Activated T-helper 1 cell treated with anti-CD3 and anti-CD28 coated beads, Interleukin-12 subunit alpha, Interleukin-12 subunit beta, Interleukin-2, Interleukin-4 antibody, amounts not matched to agents 30 ng/mL and 10 ng/mL and 1 ng/mL, durations not matched to agents 14 hours and 24 hours and 36 hours (primary cell): ENCODE measurements at regions not wholly inside any gene's neighbourhood (a gene's known extent, or its start where the extent isn't known, plus 50 kb on each side); places are given as distances from the start of the nearest gene placed in this dataset.

ENCODE experiments used
- DNase-seq: peaks from one replicate; pipeline ENCODE4 v3.0.0; 2021; ENCODE audit warnings: low spot score
- H3K27ac Mint-ChIP-seq: one replicate; pipeline ENCODE4 v1.8.0; 2021; ENCODE audit warnings: mild to moderate bottlenecking, mixed read lengths
- H3K27me3 Mint-ChIP-seq: one replicate; pipeline ENCODE4 v1.8.0; 2022; ENCODE audit warnings: mild to moderate bottlenecking, moderate library complexity, mixed read lengths; ENCODE audit not compliant: insufficient read depth
- H3K36me3 Mint-ChIP-seq: one replicate; pipeline ENCODE4 v1.8.0; 2021; ENCODE audit warnings: low read depth, mixed read lengths
- H3K4me1 Mint-ChIP-seq: one replicate; pipeline ENCODE4 v1.8.0; 2021; ENCODE audit warnings: low read depth, mixed read lengths
- H3K4me3 Mint-ChIP-seq: one replicate; pipeline ENCODE4 v1.8.0; 2021; ENCODE audit warnings: mild to moderate bottlenecking, moderate library complexity, mixed read lengths
- H3K9me3 Mint-ChIP-seq: one replicate; pipeline ENCODE4 v1.8.0; 2021; ENCODE audit warnings: mixed read lengths
- intact Hi-C: fragments of 100-400 bp; cut with micrococcal nuclease; formaldehyde crosslinking; loops from one replicate; pipeline ENCODE4 v1.15.1; 2024

DNA sequence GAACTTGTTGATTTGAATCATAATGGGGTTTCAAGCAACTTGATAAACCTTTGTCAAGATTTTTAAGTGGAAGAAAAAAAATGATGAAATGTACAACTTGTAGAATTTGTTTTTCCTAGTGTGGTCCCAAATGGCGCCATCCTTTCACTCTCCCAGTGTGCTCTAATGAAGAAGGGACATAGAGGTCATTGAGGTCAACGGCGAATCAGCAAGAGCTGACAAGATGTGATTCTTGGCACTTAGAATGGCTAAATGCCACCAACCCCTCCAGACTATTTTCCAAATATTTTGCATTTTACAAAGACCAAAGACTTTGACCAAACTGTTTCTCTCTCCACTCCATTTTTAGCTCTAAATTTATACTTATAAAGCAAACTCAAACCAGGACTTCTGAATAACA lies 320.2 kb upstream of the MME start:
- DNase-seq: no peak
- Mint-ChIP-seq H3K4me3 (no peak overlapping the region), H3K9me3 (no peaks in the 10 kb centered on the region), H3K4me1 (no peaks in the 10 kb centered on the region), H3K27me3 (peaks cover 1% of the 10 kb centered on the region), H3K36me3 (no peaks in the 10 kb centered on the region), H3K27ac (no peak overlapping the region)
- intact Hi-C loops: loop anchor here (10.0 kb wide), 1 partner anchor 945 kb away; no protein-coding TSS in a partner anchor

DNA sequence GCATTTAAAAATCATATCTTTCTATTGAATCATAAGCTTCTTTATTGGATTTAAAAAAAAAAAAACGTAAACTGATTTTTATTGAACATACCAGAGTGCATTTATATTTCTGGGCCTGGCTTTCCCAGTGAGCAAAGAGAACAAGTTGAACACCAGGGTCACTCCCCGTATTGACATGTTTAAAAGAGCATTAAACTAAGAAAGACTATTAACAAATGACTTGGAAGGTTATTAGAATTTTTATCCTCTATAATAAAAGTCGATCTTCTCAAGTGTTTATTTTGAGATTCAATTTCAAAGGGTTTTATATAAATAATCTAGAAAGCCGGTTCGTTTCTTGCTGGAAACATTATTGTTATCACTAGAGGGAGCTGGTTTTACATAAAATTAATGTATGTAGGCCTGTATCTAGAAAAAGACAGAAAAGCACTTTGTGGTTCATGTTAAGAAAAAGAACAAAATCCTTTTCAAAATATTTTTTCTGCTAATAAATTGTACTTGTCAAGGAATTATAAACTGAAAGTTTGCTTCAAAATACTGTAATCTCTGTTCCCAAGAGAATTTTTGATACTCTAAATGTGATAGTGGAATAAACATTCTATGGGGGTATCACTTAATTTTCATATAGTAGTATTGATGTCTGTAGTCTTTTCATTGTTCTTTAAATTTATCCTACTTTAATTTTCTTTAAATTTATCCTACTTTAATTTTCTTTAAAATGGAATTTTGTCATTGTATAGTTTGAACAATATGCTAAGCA lies 321.8 kb upstream of the MME start:
- no peak overlapping the region for H3K27ac Mint-ChIP-seq

DNA sequence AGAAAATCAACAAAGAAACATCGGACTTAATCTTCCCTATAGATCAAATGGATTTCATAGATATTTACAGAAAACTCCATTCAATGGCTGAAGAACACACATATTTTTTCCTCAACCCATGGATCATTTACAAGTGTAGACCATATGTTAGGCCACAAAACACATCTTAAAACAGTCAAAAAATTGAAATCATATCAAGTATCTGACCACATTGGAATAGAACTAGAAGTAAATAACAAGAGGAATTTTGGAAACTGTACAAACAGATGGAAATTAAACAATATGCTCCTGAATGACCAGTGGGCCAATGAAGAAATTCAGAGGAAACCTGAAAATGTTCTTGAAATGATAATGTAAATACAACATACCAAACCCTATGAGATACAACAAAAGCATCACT lies 323.1 kb upstream of the GPR149 start:
- no peak for DNase-seq
- H3K36me3 Mint-ChIP-seq: no peaks in the 10 kb centered on the region
- H3K27me3 Mint-ChIP-seq: no peaks in the 10 kb centered on the region
- H3K9me3 Mint-ChIP-seq: no peaks in the 10 kb centered on the region
- intact Hi-C loops: loop anchor here (10.0 kb wide), 1 partner anchor 952 kb away; no protein-coding TSS in a partner anchor
- no peaks in the 10 kb centered on the region for H3K4me1 Mint-ChIP-seq
- H3K4me3 Mint-ChIP-seq: no peak overlapping the region
- no peak overlapping the region for H3K27ac Mint-ChIP-seq

More for the DNA sequence above, 321.8 kb upstream of the MME start:
- H3K4me1 Mint-ChIP-seq: no peaks in the 10 kb centered on the region
- H3K4me3 Mint-ChIP-seq: no peak overlapping the region
- no peaks in the 10 kb centered on the region for H3K9me3 Mint-ChIP-seq
- no peaks in the 10 kb centered on the region for H3K27me3 Mint-ChIP-seq
- intact Hi-C loops: loop anchor here (10.0 kb wide), 1 partner anchor 947 kb away; no protein-coding TSS in a partner anchor
- no peaks in the 10 kb centered on the region for H3K36me3 Mint-ChIP-seq
- DNase-seq: no peak

GRCh38 chr3:154749514-154749913 lies 319.5 kb upstream of the GPR149 start:
- Mint-ChIP-seq H3K4me3 (no peak overlapping the region), H3K4me1 (no peaks in the 10 kb centered on the region), H3K27me3 (no peaks in the 10 kb centered on the region), H3K36me3 (no peaks in the 10 kb centered on the region), H3K9me3 (no peaks in the 10 kb centered on the region), H3K27ac (no peak overlapping the region)
- no peak for DNase-seq
- intact Hi-C loops: no loop called here

DNA sequence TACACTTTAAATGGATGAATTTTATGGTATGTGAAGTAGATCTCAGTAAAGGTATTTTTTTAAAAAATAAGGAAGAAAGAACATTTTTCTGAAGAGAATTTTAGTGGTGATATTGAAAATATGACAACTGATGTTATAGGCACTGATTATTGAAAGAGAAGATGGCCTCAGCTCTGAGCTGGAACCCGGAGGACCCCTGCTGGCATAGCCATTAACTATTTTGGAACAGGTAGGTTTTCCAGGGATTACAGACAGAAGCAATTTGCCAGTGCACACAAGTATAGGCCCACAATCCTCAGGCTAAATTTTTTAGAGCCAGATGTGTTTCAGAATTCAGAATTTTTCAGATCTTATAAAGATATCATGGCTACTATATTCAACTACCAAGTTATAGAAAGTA lies 315.9 kb upstream of the GPR149 start:
- DNase-seq: no peak
- Mint-ChIP-seq H3K9me3 (peaks cover 7% of the 10 kb centered on the region), H3K27me3 (no peaks in the 10 kb centered on the region), H3K36me3 (no peaks in the 10 kb centered on the region), H3K27ac (no peak overlapping the region), H3K4me3 (no peak overlapping the region), H3K4me1 (no peaks in the 10 kb centered on the region)
- intact Hi-C loops: no loop called here

GRCh38 chr3:154745122-154745521 lies 315.1 kb upstream of the GPR149 start:
- Mint-ChIP-seq H3K27ac (no peak overlapping the region), H3K27me3 (no peaks in the 10 kb centered on the region), H3K9me3 (peaks cover 15% of the 10 kb centered on the region), H3K4me1 (no peaks in the 10 kb centered on the region), H3K36me3 (no peaks in the 10 kb centered on the region), H3K4me3 (no peak overlapping the region)
- intact Hi-C loops: no loop called here
- DNase-seq: no peak

DNA sequence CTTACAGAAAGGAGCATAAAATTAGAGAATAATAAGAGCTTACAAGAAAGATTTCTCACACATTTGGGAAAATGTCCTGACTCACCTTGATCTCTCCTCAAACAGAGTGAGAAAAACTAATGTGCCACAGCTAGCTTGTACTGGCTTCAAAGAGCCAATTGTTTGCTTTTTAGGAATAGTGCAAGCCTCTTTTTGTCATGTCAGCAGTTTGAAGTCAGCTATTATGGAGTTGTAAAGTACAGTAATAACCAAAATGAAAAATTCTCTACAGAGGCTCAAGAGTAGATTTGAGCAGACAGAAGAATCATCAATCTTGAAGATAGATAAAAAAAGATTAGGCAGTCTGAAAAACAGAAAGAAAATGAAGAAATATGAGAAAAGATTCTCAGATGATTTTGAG lies 313.4 kb upstream of the GPR149 start:
- DNase-seq: no peak
- H3K9me3 Mint-ChIP-seq: peaks cover 16% of the 10 kb centered on the region
- no peaks in the 10 kb centered on the region for H3K36me3 Mint-ChIP-seq
- H3K4me3 Mint-ChIP-seq: no peak overlapping the region
- intact Hi-C loops: no loop called here
- no peak overlapping the region for H3K27ac Mint-ChIP-seq
- no peaks in the 10 kb centered on the region for H3K4me1 Mint-ChIP-seq
- H3K27me3 Mint-ChIP-seq: no peaks in the 10 kb centered on the region

DNA sequence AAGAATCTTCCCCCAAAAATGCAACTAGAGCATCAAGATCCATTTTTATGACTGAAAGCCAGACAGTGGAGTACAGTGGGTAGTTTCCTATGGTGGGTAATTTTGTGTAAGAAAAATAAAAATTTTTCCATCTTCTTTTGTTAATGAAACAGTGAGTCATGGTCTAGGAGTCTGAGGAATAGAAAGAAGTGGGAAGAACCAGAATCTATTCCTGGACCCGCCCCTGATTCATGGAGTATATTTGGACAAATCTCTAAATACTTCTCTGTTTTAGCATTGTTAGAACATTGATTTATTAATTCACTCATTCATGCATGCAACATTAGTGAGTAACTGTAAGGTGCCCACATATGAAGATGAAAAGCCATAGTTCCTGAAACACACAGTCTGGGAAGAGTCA lies 304.5 kb upstream of the GPR149 start:
- H3K4me3 Mint-ChIP-seq: no peak overlapping the region
- DNase-seq: no peak
- intact Hi-C loops: no loop called here
- no peaks in the 10 kb centered on the region for H3K4me1 Mint-ChIP-seq
- no peak overlapping the region for H3K27ac Mint-ChIP-seq
- no peaks in the 10 kb centered on the region for H3K9me3 Mint-ChIP-seq
- no peaks in the 10 kb centered on the region for H3K36me3 Mint-ChIP-seq
- no peaks in the 10 kb centered on the region for H3K27me3 Mint-ChIP-seq

DNA sequence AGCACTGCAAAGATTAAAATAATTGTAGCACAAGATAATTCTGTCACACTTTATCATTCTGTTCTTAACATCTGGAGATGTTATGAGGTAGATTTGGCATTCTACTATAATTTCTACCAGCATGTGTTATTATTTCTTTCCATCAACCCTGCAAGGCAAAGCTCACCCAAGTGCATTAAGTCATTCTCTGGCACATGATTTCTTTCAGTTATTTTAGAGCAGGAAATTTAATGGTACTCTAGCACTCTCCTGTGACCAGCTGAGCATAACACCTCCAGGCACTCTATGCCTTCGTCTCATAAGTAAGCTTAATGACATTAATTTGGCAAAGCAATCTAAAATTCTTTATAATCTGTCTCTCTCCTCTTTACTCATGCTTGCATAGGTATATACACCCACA lies 300.2 kb upstream of the GPR149 start:
- Mint-ChIP-seq H3K4me1 (no peaks in the 10 kb centered on the region), H3K27ac (no peak overlapping the region), H3K4me3 (no peak overlapping the region), H3K36me3 (no peaks in the 10 kb centered on the region), H3K27me3 (no peaks in the 10 kb centered on the region), H3K9me3 (no peaks in the 10 kb centered on the region)
- intact Hi-C loops: no loop called here
- DNase-seq: no peak

- Mint-ChIP-seq H3K27ac (no peak overlapping the region), H3K4me1 (no peaks in the 10 kb centered on the region), H3K27me3 (no peaks in the 10 kb centered on the region), H3K36me3 (no peaks in the 10 kb centered on the region), H3K9me3 (no peaks in the 10 kb centered on the region), H3K4me3 (no peak overlapping the region)
- intact Hi-C loops: no loop called here
- no peak for DNase-seq
Observed at GRCh38 chr3:154729741-154730140, 299.8 kb upstream of the GPR149 start.

GRCh38 chr3:154728285-154728684 lies 298.3 kb upstream of the GPR149 start:
- intact Hi-C loops: no loop called here
- H3K36me3 Mint-ChIP-seq: no peaks in the 10 kb centered on the region
- no peak for DNase-seq
- no peaks in the 10 kb centered on the region for H3K9me3 Mint-ChIP-seq
- no peak overlapping the region for H3K27ac Mint-ChIP-seq
- no peak overlapping the region for H3K4me3 Mint-ChIP-seq
- H3K4me1 Mint-ChIP-seq: no peaks in the 10 kb centered on the region
- H3K27me3 Mint-ChIP-seq: no peaks in the 10 kb centered on the region

DNA sequence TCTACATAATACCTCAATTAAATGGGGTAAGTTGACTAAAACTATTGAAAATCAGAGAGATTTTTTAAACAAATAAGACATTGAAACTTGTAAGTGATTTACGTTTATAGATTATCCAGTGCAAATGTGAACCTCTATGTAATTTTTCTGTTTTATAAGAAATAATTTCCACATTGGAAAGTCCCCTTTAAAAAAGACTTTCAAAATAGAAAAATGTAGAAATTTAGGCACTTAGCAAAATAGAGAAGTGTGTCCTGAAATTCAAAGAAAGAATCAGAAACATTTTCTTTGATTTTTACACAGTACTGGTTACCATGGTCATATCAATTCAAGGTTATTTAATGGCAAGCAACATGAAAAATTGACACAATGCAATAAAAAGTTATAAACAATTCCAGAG lies 290.9 kb upstream of the GPR149 start:
- no peaks in the 10 kb centered on the region for H3K36me3 Mint-ChIP-seq
- H3K4me1 Mint-ChIP-seq: no peaks in the 10 kb centered on the region
- no peaks in the 10 kb centered on the region for H3K27me3 Mint-ChIP-seq
- intact Hi-C loops: no loop called here
- no peak overlapping the region for H3K4me3 Mint-ChIP-seq
- no peaks in the 10 kb centered on the region for H3K9me3 Mint-ChIP-seq
- DNase-seq: no peak
- no peak overlapping the region for H3K27ac Mint-ChIP-seq

GRCh38 chr3:154718053-154718452 lies 288.1 kb upstream of the GPR149 start:
- no peaks in the 10 kb centered on the region for H3K36me3 Mint-ChIP-seq
- intact Hi-C loops: no loop called here
- H3K4me3 Mint-ChIP-seq: no peak overlapping the region
- no peak overlapping the region for H3K27ac Mint-ChIP-seq
- H3K9me3 Mint-ChIP-seq: no peaks in the 10 kb centered on the region
- no peaks in the 10 kb centered on the region for H3K4me1 Mint-ChIP-seq
- no peak for DNase-seq
- H3K27me3 Mint-ChIP-seq: no peaks in the 10 kb centered on the region

DNA sequence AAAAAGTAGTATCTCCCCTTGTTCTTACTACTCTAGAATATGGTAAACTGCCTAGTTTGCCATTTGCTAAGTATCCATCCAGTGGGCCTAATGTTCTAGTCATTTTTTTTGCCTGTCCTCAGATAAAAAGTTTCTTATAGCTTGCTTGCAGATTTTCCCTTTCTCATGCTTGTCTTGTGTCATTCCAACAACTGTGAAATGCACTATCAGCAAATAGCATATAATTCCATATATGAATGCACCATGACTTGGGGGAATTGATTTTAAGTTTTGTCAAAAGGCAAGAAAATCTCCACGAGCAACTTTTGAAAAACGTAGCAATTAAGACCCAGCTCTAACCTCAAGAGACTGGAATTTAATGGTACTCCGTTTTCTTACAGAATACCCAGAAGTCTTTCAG lies 286.2 kb upstream of the GPR149 start:
- H3K4me1 Mint-ChIP-seq: no peaks in the 10 kb centered on the region
- H3K27ac Mint-ChIP-seq: no peak overlapping the region
- no peaks in the 10 kb centered on the region for H3K36me3 Mint-ChIP-seq
- intact Hi-C loops: no loop called here
- H3K27me3 Mint-ChIP-seq: no peaks in the 10 kb centered on the region
- no peaks in the 10 kb centered on the region for H3K9me3 Mint-ChIP-seq
- no peak for DNase-seq
- no peak overlapping the region for H3K4me3 Mint-ChIP-seq
